ENCODE measurements at regions not wholly inside any gene's neighbourhood (a gene's known extent, or its start where the extent isn't known, plus 50 kb on each side); places are given as distances from the start of the nearest gene placed in this dataset.

DNA sequence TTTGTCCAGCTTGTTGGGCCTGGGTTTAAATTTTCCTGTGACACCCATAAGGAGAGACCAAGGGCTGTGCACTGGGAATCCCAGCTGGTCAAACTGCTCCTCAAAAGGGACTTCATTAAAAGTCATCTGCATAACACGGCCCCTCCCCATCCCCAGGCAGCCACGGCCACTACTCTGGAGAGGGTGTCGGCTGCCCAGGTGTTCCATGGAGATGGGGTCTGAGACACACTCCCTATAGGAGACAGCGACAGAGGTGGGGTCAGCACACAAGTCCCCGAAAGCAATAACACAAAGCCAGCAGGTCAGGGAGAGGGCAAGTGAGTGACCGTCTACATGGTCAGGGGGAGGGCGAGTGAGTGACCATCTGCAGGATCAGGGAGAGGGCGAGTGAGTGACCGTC is 75.6 kb upstream of the BCL11B start:
- POLR2A ChIA-PET = no interaction called here

DNA sequence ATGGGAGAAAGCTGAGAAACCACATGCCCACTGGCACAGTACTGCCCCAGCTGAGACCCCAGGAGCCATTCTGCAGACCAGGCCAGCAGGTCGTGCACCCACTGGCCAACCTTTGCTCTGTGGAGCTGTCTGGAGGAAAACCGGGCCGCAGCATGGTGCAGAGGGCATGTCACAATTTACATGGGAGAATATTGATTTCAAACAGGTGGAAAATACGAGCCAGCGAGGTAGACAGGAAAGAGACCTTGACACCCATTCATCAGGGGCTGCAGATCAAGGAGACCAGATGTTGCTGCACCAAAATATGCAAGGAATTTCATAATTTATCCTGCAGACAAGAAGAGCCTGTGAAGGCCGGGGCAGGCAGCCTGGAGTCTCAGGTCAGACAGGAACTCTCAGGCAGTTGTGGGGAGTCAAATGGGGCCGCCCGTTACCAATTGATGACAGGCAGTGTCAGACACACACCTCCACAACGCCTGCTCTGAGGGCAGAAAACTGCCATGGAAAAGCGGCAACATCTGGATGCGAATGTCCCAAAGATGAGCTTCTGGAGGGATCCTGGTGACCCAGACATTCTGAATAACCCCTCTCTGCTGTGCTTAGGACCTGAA is 74.6 kb upstream of the BCL11B start:
- CTCF ChIA-PET = no interaction called here
- Histone ChIP-seq H3K4me1 (ENCODE audit: control extremely low read depth in 1 of 4, control insufficient read depth in 4 of 4, insufficient read depth in 4 of 4, low read length in 3 of 4) (no peaks in the 10 kb centered on the region), H3K36me3 (ENCODE audit: control insufficient read depth in 4 of 4, insufficient read depth in 4 of 4, low read length in 3 of 4) (no peaks in the 10 kb centered on the region), H3K9me3 (ENCODE audit: control extremely low read depth in 1 of 5, control insufficient read depth in 4 of 5, insufficient read depth in 2 of 5, low read depth in 1 of 5, low read length in 4 of 5) (no peaks in the 10 kb centered on the region), H3K4me3 (ENCODE audit: control insufficient read depth in 1 of 7, extremely low read depth in 1 of 7, insufficient read depth in 4 of 7, low read depth in 2 of 7, low read length in 6 of 7) (no peak overlapping the region), H3K27ac (ENCODE audit: insufficient read depth in 1 of 2, low read depth in 1 of 2, low read length in 2 of 2, poor library complexity in 1 of 2, severe bottlenecking in 2 of 2) (no peak overlapping the region), H3K27me3 (replicated peaks in 2 of 5; ENCODE audit: control insufficient read depth in 4 of 5, insufficient read depth in 5 of 5, low read length in 4 of 5) (peaks cover 0 to 23% (median 8%) of the 10 kb centered on the region in 5 experiments)
- DNase-seq = no peak
- 89% methylated on average over 10 of the region's 11 CpGs for whole genome bisulfite sequencing (ENCODE audit: insufficient coverage)
- POLR2A ChIA-PET = interaction anchor here (0.6 kb wide), 1 partner anchor 552 kb away, joined by 3 read pairs; no protein-coding TSS in a partner anchor

More for the DNA sequence above, 75.6 kb upstream of the BCL11B start:
- H3K4me1 ChIP-seq (ENCODE audit: control extremely low read depth in 1 of 4, control insufficient read depth in 4 of 4, insufficient read depth in 4 of 4, low read length in 3 of 4) = no peaks in the 10 kb centered on the region
- CTCF ChIA-PET = no interaction called here
- no peak overlapping the region for H3K27ac ChIP-seq (ENCODE audit: insufficient read depth in 1 of 2, low read depth in 1 of 2, low read length in 2 of 2, poor library complexity in 1 of 2, severe bottlenecking in 2 of 2)
- 96% methylated on average over 8 of the region's 9 CpGs for whole genome bisulfite sequencing (ENCODE audit: insufficient coverage)
- no peak for DNase-seq
- no peaks in the 10 kb centered on the region for H3K36me3 ChIP-seq (ENCODE audit: control insufficient read depth in 4 of 4, insufficient read depth in 4 of 4, low read length in 3 of 4)
- no peak overlapping the region for H3K4me3 ChIP-seq (ENCODE audit: control insufficient read depth in 1 of 7, extremely low read depth in 1 of 7, insufficient read depth in 4 of 7, low read depth in 2 of 7, low read length in 6 of 7)
- H3K27me3 ChIP-seq (replicated peaks in 2 of 5; ENCODE audit: control insufficient read depth in 4 of 5, insufficient read depth in 5 of 5, low read length in 4 of 5) = peaks cover 0 to 26% (median 8%) of the 10 kb centered on the region in 5 experiments
- H3K9me3 ChIP-seq (ENCODE audit: control extremely low read depth in 1 of 5, control insufficient read depth in 4 of 5, insufficient read depth in 2 of 5, low read depth in 1 of 5, low read length in 4 of 5) = no peaks in the 10 kb centered on the region

GRCh38 chr14:99345472-99345871 is 73.5 kb upstream of the BCL11B start:
- H3K27ac ChIP-seq (ENCODE audit: insufficient read depth in 1 of 2, low read depth in 1 of 2, low read length in 2 of 2, poor library complexity in 1 of 2, severe bottlenecking in 2 of 2) = no peak overlapping the region
- H3K9me3 ChIP-seq (ENCODE audit: control extremely low read depth in 1 of 5, control insufficient read depth in 4 of 5, insufficient read depth in 2 of 5, low read depth in 1 of 5, low read length in 4 of 5) = no peaks in the 10 kb centered on the region
- H3K4me1 ChIP-seq (ENCODE audit: control extremely low read depth in 1 of 4, control insufficient read depth in 4 of 4, insufficient read depth in 4 of 4, low read length in 3 of 4) = no peaks in the 10 kb centered on the region
- POLR2A ChIA-PET = no interaction called here
- WGBS (ENCODE audit: insufficient coverage) = 90% methylated on average over 7 of the region's 7 CpGs
- no peak overlapping the region for H3K4me3 ChIP-seq (ENCODE audit: control insufficient read depth in 1 of 7, extremely low read depth in 1 of 7, insufficient read depth in 4 of 7, low read depth in 2 of 7, low read length in 6 of 7)
- H3K27me3 ChIP-seq (replicated peaks in 2 of 5; ENCODE audit: control insufficient read depth in 4 of 5, insufficient read depth in 5 of 5, low read length in 4 of 5) = peaks cover 0 to 27% (median 8%) of the 10 kb centered on the region in 5 experiments
- no peaks in the 10 kb centered on the region for H3K36me3 ChIP-seq (ENCODE audit: control insufficient read depth in 4 of 4, insufficient read depth in 4 of 4, low read length in 3 of 4)
- no peak for DNase-seq
- CTCF ChIA-PET = no interaction called here

DNA sequence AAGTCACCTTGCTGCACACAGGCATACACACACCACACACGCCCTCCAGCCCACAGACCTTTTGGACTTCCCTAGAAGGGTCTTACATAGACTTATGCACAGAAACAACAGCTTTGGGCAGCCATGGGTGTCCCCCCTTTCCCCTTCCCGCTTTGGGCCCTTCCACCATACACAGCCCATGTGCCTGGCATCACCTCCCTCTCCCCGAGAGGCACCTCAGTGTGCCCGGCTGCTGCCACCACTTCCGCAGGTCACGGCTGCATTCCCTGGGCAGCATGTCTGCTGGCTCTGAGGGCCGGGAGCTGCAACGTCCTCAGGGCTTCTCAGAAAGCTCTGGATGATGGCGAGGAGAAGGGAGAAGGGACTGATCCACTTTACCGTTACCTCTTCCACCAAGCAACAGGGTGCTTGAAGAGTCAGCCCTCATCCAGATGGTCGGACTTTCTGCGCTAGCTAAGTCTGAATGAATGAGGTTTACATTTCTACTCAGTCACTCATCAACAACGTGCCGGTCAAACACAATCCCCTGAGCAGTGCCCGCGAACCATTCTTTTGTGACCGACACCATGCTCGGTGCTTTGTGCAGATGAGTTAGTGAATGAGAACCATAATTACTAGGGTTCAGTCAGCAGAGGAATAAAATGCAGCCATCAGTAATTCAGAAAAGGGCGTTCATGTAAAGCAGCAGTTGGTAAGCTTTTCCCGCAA is 72.2 kb upstream of the BCL11B start:
- CTCF ChIA-PET = no interaction called here
- peaks cover 0 to 4% (median 0%) of the 10 kb centered on the region in 5 experiments for H3K9me3 ChIP-seq (ENCODE audit: control extremely low read depth in 1 of 5, control insufficient read depth in 4 of 5, insufficient read depth in 2 of 5, low read depth in 1 of 5, low read length in 4 of 5)
- H3K27ac ChIP-seq (ENCODE audit: insufficient read depth in 1 of 2, low read depth in 1 of 2, low read length in 2 of 2, poor library complexity in 1 of 2, severe bottlenecking in 2 of 2) = no peak overlapping the region
- POLR2A ChIA-PET = no interaction called here
- no peak for DNase-seq
- 88% methylated on average over 17 of the region's 20 CpGs for WGBS (ENCODE audit: insufficient coverage)
- H3K4me3 ChIP-seq (ENCODE audit: control insufficient read depth in 1 of 7, extremely low read depth in 1 of 7, insufficient read depth in 4 of 7, low read depth in 2 of 7, low read length in 6 of 7) = no peak overlapping the region
- H3K4me1 ChIP-seq (ENCODE audit: control extremely low read depth in 1 of 4, control insufficient read depth in 4 of 4, insufficient read depth in 4 of 4, low read length in 3 of 4) = no peaks in the 10 kb centered on the region
- no peaks in the 10 kb centered on the region for H3K36me3 ChIP-seq (ENCODE audit: control insufficient read depth in 4 of 4, insufficient read depth in 4 of 4, low read length in 3 of 4)
- H3K27me3 ChIP-seq (replicated peaks in 2 of 5; ENCODE audit: control insufficient read depth in 4 of 5, insufficient read depth in 5 of 5, low read length in 4 of 5) = peaks cover 0 to 27% (median 8%) of the 10 kb centered on the region in 5 experiments

DNA sequence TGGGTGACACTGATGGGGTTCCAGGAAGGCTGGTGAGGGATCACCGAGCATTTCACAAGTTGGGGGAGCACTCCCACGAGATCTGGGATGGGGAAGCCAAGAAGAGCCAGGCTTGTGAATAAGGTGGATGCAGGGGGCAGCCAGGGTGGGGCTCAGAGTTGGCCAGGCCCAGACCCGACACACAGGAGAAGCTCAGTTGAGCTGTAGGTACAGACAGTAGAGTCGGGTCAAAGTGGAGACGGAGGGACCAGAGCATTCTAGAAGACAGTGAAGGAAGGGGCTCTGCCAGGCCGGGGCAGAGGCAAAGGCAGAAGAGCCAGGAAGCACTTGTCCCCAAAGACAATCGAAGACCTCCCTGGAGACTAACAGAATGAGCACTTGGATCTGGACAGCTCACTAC is 70.9 kb upstream of the BCL11B start:
- CTCF ChIA-PET = no interaction called here
- H3K27ac ChIP-seq (ENCODE audit: insufficient read depth in 1 of 2, low read depth in 1 of 2, low read length in 2 of 2, poor library complexity in 1 of 2, severe bottlenecking in 2 of 2) = no peak overlapping the region
- 94% methylated on average over 7 of the region's 7 CpGs for WGBS (ENCODE audit: insufficient coverage)
- no peak overlapping the region for H3K4me3 ChIP-seq (ENCODE audit: control insufficient read depth in 1 of 7, extremely low read depth in 1 of 7, insufficient read depth in 4 of 7, low read depth in 2 of 7, low read length in 6 of 7)
- POLR2A ChIA-PET = no interaction called here
- no peaks in the 10 kb centered on the region for H3K36me3 ChIP-seq (ENCODE audit: control insufficient read depth in 4 of 4, insufficient read depth in 4 of 4, low read length in 3 of 4)
- H3K27me3 ChIP-seq (replicated peaks in 2 of 5; ENCODE audit: control insufficient read depth in 4 of 5, insufficient read depth in 5 of 5, low read length in 4 of 5) = peaks cover 0 to 34% (median 8%) of the 10 kb centered on the region in 5 experiments
- no peaks in the 10 kb centered on the region for H3K4me1 ChIP-seq (ENCODE audit: control extremely low read depth in 1 of 4, control insufficient read depth in 4 of 4, insufficient read depth in 4 of 4, low read length in 3 of 4)
- peaks cover 0 to 4% (median 0%) of the 10 kb centered on the region in 5 experiments for H3K9me3 ChIP-seq (ENCODE audit: control extremely low read depth in 1 of 5, control insufficient read depth in 4 of 5, insufficient read depth in 2 of 5, low read depth in 1 of 5, low read length in 4 of 5)
- DNase-seq = no peak

- H3K4me3 ChIP-seq (ENCODE audit: control insufficient read depth in 1 of 7, extremely low read depth in 1 of 7, insufficient read depth in 4 of 7, low read depth in 2 of 7, low read length in 6 of 7) = no peak overlapping the region
- 93% methylated on average over 2 of the region's 6 CpGs for WGBS (ENCODE audit: insufficient coverage)
- H3K36me3 ChIP-seq (ENCODE audit: control insufficient read depth in 4 of 4, insufficient read depth in 4 of 4, low read length in 3 of 4) = no peaks in the 10 kb centered on the region
- no peak overlapping the region for H3K27ac ChIP-seq (ENCODE audit: insufficient read depth in 1 of 2, low read depth in 1 of 2, low read length in 2 of 2, poor library complexity in 1 of 2, severe bottlenecking in 2 of 2)
- POLR2A ChIA-PET = no interaction called here
- H3K27me3 ChIP-seq (replicated peaks in 2 of 5; ENCODE audit: control insufficient read depth in 4 of 5, insufficient read depth in 5 of 5, low read length in 4 of 5) = peaks cover 0 to 34% (median 8%) of the 10 kb centered on the region in 5 experiments
- no peak for DNase-seq
- peaks cover 0 to 4% (median 0%) of the 10 kb centered on the region in 5 experiments for H3K9me3 ChIP-seq (ENCODE audit: control extremely low read depth in 1 of 5, control insufficient read depth in 4 of 5, insufficient read depth in 2 of 5, low read depth in 1 of 5, low read length in 4 of 5)
- no peaks in the 10 kb centered on the region for H3K4me1 ChIP-seq (ENCODE audit: control extremely low read depth in 1 of 4, control insufficient read depth in 4 of 4, insufficient read depth in 4 of 4, low read length in 3 of 4)
- CTCF ChIA-PET = no interaction called here
These were observed 70.2 kb upstream of the BCL11B start for GRCh38 chr14:99342204-99342603.

GRCh38 chr14:99339551-99339950 is 67.6 kb upstream of the BCL11B start:
- no peak for DNase-seq
- ChIA-PET POLR2A (no interaction called here), CTCF (interaction anchor here (0.9 kb wide), 1 partner anchor 16 kb away, joined by 5 read pairs; no protein-coding TSS in a partner anchor)
- Histone ChIP-seq H3K27me3 (replicated peaks in 2 of 5; ENCODE audit: control insufficient read depth in 4 of 5, insufficient read depth in 5 of 5, low read length in 4 of 5) (peaks cover 0 to 22% (median 6%) of the 10 kb centered on the region in 5 experiments), H3K9me3 (ENCODE audit: control extremely low read depth in 1 of 5, control insufficient read depth in 4 of 5, insufficient read depth in 2 of 5, low read depth in 1 of 5, low read length in 4 of 5) (peaks cover 0 to 4% (median 0%) of the 10 kb centered on the region in 5 experiments), H3K27ac (ENCODE audit: insufficient read depth in 1 of 2, low read depth in 1 of 2, low read length in 2 of 2, poor library complexity in 1 of 2, severe bottlenecking in 2 of 2) (no peak overlapping the region), H3K4me3 (ENCODE audit: control insufficient read depth in 1 of 7, extremely low read depth in 1 of 7, insufficient read depth in 4 of 7, low read depth in 2 of 7, low read length in 6 of 7) (no peak overlapping the region), H3K4me1 (ENCODE audit: control extremely low read depth in 1 of 4, control insufficient read depth in 4 of 4, insufficient read depth in 4 of 4, low read length in 3 of 4) (no peaks in the 10 kb centered on the region), H3K36me3 (ENCODE audit: control insufficient read depth in 4 of 4, insufficient read depth in 4 of 4, low read length in 3 of 4) (no peaks in the 10 kb centered on the region)
- WGBS (ENCODE audit: insufficient coverage) = 100% methylated on average over 1 of the region's 2 CpGs
